Keratinocyte (primary cell): ENCODE measurements at regions not wholly inside any gene's neighbourhood (a gene's known extent, or its start where the extent isn't known, plus 50 kb on each side); places are given as distances from the start of the nearest gene placed in this dataset.

Experiments
- CTCF ChIP-seq, 3 experiments: IDR thresholded peaks in 1 of 3; conservative IDR thresholded peaks in 1 of 3; optimal IDR thresholded peaks in 1 of 3; 2 replicates in 2 of 3; 3 replicates in 1 of 3; pipeline versions ENCODE3 to v1.5.1; 2011; ENCODE audit warnings: low read length in 3 of 3, mild to moderate bottlenecking in 3 of 3, moderate library complexity in 2 of 3, control low read depth in 1 of 3, inconsistent platforms in 1 of 3; ENCODE audit not compliant: insufficient read depth in 2 of 3; ENCODE audit errors: extremely low read depth in 1 of 3
- EZH2 ChIP-seq: IDR thresholded peaks from one replicate; pipeline ENCODE4 v1.6.1; 2012; ENCODE audit warnings: inconsistent platforms, mild to moderate bottlenecking, low read length, moderate library complexity

- TF ChIP-seq CTCF (optimal IDR thresholded peaks at IDR 0.05 in 1 of 3, IDR thresholded peaks at IDR 0.05 in 1 of 3, conservative IDR thresholded peaks at IDR 0.05 in 1 of 3; ENCODE audit: extremely low read depth in 1 of 3, insufficient read depth in 2 of 3, low read length in 3 of 3) = peak; percentile 52 to 82 (median 73)
- TF ChIP-seq EZH2 = no peak
Observed at GRCh38 chr18:35917043-35917442, 55.4 kb upstream of the RMP24 start.
